Epithelial cell of proximal tubule (primary cell): ENCODE measurements at regions not wholly inside any gene's neighbourhood (a gene's known extent, or its start where the extent isn't known, plus 50 kb on each side); places are given as distances from the start of the nearest gene placed in this dataset.

Experiments used
- DNase-seq: peaks from one replicate; pipeline ENCODE4 v3.0.0-alpha.2; 2011; ENCODE audit warnings: low read depth
- H3K4me3 ChIP-seq: 2 replicates; pipeline ENCODE4 v1.5.1; 2011; ENCODE audit warnings: low read depth, mild to moderate bottlenecking, low read length
- CTCF ChIP-seq: conservative IDR thresholded peaks from 2 replicates; pipeline ENCODE4 v1.5.1; 2012; ENCODE audit warnings: low read depth, mild to moderate bottlenecking, low read length

DNA sequence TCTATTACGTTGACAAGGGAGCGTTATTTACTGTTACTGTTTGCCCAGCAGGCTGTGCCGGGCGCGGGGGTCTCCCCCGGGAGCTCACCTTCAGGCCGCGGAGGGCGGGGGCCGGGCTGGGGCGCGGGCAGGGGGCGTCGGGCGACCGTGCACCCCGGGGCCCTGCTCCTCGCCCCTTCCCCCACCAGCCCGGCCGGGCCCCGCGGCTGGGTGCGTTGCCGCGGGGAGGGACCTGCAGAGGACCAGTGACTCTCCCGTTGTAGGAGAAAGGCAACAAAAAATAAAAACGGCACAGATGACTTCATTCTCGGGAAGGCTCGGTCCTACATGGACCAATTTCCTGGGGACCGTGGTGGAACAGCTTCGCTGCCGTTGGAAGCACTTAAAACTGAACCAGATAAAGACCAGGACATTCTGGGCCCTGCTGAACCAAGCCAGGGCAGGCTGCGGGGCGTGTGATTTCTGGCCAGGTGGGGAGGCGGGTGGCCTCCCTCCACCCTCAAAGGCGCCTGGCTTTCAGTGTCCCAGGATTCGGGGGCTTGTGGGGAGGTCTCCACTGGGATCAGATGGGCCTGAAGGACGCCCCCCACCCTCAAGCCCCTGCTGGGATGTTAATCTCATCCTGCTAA is 57.4 kb downstream of the IGLL1 start:
- no peak for DNase-seq
- H3K4me3 ChIP-seq: no peak overlapping the region
- TF ChIP-seq CTCF: no peak

- TF ChIP-seq CTCF: no peak
- H3K4me3 ChIP-seq: peak overlapping the region; percentile 60
- DNase-seq: no peak
Observed at GRCh38 chr22:23521441-23522113, 58.5 kb downstream of the IGLL1 start.

DNA sequence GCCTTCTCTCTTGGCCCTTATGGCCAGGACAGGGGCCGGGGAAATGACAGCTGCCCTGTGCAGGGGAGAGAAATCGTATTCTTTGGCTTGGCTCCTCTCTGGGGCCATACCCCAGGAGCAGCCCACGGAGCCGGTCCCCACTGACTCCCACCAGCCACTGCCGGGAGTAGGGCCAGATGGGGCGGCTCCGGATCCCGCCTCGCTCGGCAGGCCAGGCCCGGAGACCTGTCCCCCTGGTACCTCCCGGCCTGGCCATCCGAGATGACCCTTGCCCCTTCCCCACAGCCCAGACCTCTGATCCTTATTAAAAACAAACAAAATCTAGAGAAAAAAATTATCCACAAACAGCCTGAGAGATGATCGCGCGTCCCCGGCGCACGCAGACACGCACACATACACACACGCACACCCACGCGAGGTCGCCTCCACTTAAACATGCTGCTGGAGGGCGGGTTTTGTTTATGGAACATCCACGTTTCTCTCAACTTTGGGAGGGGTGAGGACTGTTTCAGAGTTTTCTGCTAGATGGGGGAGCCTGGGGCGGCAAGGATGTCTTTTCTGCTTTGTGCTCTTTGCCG is 59.1 kb downstream of the IGLL1 start:
- no peak for TF ChIP-seq CTCF
- no peak for DNase-seq
- H3K4me3 ChIP-seq: peak overlapping the region; percentile 60

DNA sequence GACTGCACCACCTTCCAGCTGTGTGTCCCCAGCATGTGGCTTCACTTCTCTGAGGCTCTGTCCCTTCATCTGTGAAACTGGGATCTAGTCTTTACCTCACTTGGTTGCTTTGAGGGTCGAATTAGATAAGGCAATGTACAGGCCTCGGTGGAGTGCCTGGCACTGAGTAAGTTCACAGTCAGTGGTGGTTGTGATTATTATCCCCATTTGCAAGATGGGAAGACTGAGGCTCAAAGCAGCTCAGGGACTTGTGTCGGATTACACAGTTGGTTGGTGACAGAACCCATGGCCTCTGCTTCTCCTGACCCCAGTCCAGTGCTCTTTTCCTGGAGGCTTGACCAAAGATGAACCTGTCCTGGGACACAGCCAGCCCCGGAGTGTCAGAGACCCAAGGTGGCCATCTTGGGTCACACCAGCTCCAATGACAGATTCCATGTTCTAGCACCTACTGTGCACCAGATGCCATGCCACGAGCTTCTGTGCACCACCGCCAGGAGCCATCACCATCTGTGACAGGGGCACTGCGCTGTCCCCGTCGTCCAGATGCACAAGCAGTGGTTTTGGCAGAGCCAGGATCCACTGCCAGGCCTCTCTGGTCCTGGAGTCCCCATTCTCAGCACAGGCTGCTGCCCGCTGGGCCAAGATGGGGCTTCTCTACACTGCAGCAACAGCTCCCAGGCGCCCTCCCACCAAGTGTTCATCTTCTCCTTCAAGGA is 60.5 kb downstream of the IGLL1 start:
- DNase-seq: no peak
- no peak overlapping the region for H3K4me3 ChIP-seq
- TF ChIP-seq CTCF: no peak

- H3K4me3 ChIP-seq: no peak overlapping the region
- DNase-seq: no peak
- no peak for TF ChIP-seq CTCF
Observed at GRCh38 chr22:23518376-23519187, 61.5 kb downstream of the IGLL1 start.

DNA sequence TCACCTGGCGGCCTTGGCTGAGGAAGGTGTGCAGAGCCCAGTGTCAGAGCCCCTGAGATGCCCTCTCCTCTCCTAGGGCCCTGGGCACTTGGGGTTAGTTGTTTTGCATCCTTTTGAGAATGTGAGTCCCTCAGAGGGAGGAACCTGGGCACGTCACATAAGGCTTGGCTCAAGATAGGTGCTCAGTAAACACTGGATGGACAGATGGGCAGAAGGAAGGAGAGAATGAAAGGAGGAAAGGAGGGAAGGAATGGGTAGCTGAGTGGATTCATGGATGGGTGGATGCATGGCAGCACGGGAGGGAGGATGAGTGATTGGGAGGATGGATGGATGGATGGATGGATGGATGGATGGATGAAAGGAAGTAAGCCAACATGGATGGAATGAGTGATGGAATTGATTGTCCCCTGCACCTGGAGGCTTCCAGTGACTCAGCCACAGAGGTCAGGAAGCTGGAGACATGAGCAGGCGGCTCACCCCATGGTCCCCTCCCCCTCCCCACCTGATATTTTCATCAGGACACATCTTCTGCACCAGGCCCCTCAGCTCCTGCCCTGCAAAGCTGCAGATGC is 62.2 kb downstream of the IGLL1 start:
- no peak for TF ChIP-seq CTCF
- no peak for DNase-seq
- no peak overlapping the region for H3K4me3 ChIP-seq
